ENCODE measurements at regions not wholly inside any gene's neighbourhood (a gene's known extent, or its start where the extent isn't known, plus 50 kb on each side); places are given as distances from the start of the nearest gene placed in this dataset.

DNA sequence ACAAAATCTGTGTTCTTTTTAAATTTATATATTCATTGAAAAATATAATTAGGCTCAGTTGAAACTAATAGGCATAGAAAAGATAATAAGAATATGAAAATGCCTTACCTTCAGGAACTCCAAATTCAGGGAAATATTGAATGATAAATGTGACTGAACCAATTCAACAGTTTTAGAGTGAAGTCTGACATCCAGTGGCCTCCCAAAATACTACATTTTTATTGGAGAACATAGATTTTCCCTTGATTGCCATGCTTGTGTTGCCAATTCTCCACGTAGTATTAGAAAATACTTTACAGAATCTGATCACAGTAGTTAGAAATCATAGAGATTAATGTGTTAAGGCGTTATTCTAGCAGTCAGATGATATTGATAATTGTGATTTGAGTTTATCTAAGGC is 1246.7 kb downstream of the GATA3 start:
- Histone ChIP-seq H4K8ac (ENCODE audit: low read depth in 2 of 2, low read length in 2 of 2) (no peak overlapping the region), H3K4me1 (ENCODE audit: control insufficient read depth, insufficient read depth, low read length) (no peaks in the 10 kb centered on the region), H2BK15ac (ENCODE audit: low read depth, low read length) (no peak overlapping the region), H3K9me1 (ENCODE audit: insufficient read depth, low read length) (no peaks in the 10 kb centered on the region), H3K56ac (ENCODE audit: extremely low read depth, insufficient read depth, low read length) (no peak overlapping the region), H2AK9ac (replicated peaks; ENCODE audit: low read depth, low read length, poor library complexity) (no peak overlapping the region), H3K23ac (ENCODE audit: low read depth, low read length) (no peak overlapping the region), H3K14ac (replicated peaks; ENCODE audit: low read depth, low read length) (no peak overlapping the region), H2BK120ac (ENCODE audit: low read depth, low read length) (no peak overlapping the region), H2BK20ac (ENCODE audit: low read depth, low read length) (no peak overlapping the region), H2AFZ (replicated peaks; ENCODE audit: low read length, poor library complexity) (no peak overlapping the region), H3K27me3 (ENCODE audit: control insufficient read depth, insufficient read depth, low read length) (no peaks in the 10 kb centered on the region), H3K4me2 (ENCODE audit: low read depth, low read length) (no peak overlapping the region), H4K20me1 (ENCODE audit: insufficient read depth, low read length) (no peaks in the 10 kb centered on the region), H3K79me1 (ENCODE audit: low read depth in 1 of 2, low read length in 2 of 2) (no peaks in the 10 kb centered on the region), H3K27ac (ENCODE audit: insufficient read depth, low read length) (no peak overlapping the region), H3K9ac (ENCODE audit: low read depth, low read length) (no peak overlapping the region), H2AK5ac (ENCODE audit: low read depth, low read length) (no peak overlapping the region), H3K4me3 (ENCODE audit: insufficient read depth, low read depth, low read length) (no peak overlapping the region), H3K9me3 (ENCODE audit: control insufficient read depth, insufficient read depth, low read length) (no peaks in the 10 kb centered on the region), H4K91ac (ENCODE audit: insufficient read depth, low read depth, low read length) (no peak overlapping the region), H3K18ac (ENCODE audit: low read depth, low read length) (no peak overlapping the region), H2BK5ac (ENCODE audit: low read depth, low read length, poor library complexity, severe bottlenecking) (no peak overlapping the region), H4K5ac (ENCODE audit: low read depth, low read length) (no peak overlapping the region), H3K36me3 (ENCODE audit: control insufficient read depth, insufficient read depth, low read length) (no peaks in the 10 kb centered on the region), H3K4ac (ENCODE audit: low read depth, low read length) (no peak overlapping the region)
- TF ChIP-seq NFE2L2 (IDR thresholded peaks at IDR 0.05; ENCODE audit: low read depth, low read length) (no peak), RAD21 (IDR thresholded peaks at IDR 0.05; ENCODE audit: low read length) (peak; percentile 34; the same call in 1 of the 2 replicates), CEBPB (IDR thresholded peaks at IDR 0.05; ENCODE audit: low read depth, low read length) (no peak), SMC3 (IDR thresholded peaks at IDR 0.05; ENCODE audit: low read depth, low read length) (peak; percentile 15; the same call in 1 of the 2 replicates)
- TF ChIP-seq, protein P1, sequence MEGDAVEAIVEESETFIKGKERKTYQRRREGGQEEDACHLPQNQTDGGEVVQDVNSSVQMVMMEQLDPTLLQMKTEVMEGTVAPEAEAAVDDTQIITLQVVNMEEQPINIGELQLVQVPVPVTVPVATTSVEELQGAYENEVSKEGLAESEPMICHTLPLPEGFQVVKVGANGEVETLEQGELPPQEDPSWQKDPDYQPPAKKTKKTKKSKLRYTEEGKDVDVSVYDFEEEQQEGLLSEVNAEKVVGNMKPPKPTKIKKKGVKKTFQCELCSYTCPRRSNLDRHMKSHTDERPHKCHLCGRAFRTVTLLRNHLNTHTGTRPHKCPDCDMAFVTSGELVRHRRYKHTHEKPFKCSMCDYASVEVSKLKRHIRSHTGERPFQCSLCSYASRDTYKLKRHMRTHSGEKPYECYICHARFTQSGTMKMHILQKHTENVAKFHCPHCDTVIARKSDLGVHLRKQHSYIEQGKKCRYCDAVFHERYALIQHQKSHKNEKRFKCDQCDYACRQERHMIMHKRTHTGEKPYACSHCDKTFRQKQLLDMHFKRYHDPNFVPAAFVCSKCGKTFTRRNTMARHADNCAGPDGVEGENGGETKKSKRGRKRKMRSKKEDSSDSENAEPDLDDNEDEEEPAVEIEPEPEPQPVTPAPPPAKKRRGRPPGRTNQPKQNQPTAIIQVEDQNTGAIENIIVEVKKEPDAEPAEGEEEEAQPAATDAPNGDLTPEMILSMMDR (conservative IDR thresholded peaks at IDR 0.05; ENCODE audit: low read depth, low read length), result peak; percentile 23; the same call in 1 of the 2 replicates
- TF ChIP-seq, protein P2, sequence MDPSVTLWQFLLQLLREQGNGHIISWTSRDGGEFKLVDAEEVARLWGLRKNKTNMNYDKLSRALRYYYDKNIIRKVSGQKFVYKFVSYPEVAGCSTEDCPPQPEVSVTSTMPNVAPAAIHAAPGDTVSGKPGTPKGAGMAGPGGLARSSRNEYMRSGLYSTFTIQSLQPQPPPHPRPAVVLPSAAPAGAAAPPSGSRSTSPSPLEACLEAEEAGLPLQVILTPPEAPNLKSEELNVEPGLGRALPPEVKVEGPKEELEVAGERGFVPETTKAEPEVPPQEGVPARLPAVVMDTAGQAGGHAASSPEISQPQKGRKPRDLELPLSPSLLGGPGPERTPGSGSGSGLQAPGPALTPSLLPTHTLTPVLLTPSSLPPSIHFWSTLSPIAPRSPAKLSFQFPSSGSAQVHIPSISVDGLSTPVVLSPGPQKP (IDR thresholded peaks at IDR 0.05; ENCODE audit: borderline replicate concordance, low read depth, low read length), result no peak
- ChIA-PET POLR2A (ENCODE audit: unreplicated experiment) (no interaction called here), CTCF (no interaction called here)
- no CpG with 5 or more reads among the region's 2 CpGs for WGBS, 2 experiments (ENCODE audit: extremely low coverage in 2 of 2, insufficient read length in 1 of 2)
- BruUV-seq (replicated peaks), result no TSS peak
- ATAC-seq (ENCODE audit: low read depth) (no peak), DNase-seq (no peak)
- dilution Hi-C loops (cut with HindIII; ENCODE audit: low sequenced_read_pairs, unreplicated experiment), result no loop called here
- in situ Hi-C loops (cut with MboI; ENCODE audit: low sequenced_read_pairs), result loop anchor here (5.0 kb wide), 2 partner anchors 1434 to 1779 kb away; no protein-coding TSS in a partner anchor
- intact Hi-C loops (cut with micrococcal nuclease), result loop anchor here (5.0 to 10.0 kb wide), 4 partner anchors 89 to 1884 kb away; no protein-coding TSS in a partner anchor

All from IMR-90 (cell line).